Natural killer cell (primary cell): ENCODE measurements at regions not wholly inside any gene's neighbourhood (a gene's known extent, or its start where the extent isn't known, plus 50 kb on each side); places are given as distances from the start of the nearest gene placed in this dataset.

Experiments
- ATAC-seq, 3 donors: fragments of 150-1000 bp in 2 of 3; fragments of 200-7000 bp in 1 of 3; cut with Tn5 transposase; 1 replicate in 1 of 3; 2 replicates in 2 of 3; pipeline ENCODE4 v1.10.0; 2021; ENCODE audit warnings: mild to moderate bottlenecking in 2 of 3, moderate library complexity in 2 of 3
- DNase-seq, 2 donors: peaks; one replicate each; pipeline versions ENCODE4 v3.0.0 to v3.0.0-alpha.2; 2013 to 2021; ENCODE audit warnings: mixed read lengths in 1 of 2
- H3K27ac ChIP-seq: one replicate; pipeline ENCODE4 v1.5.1; 2013; ENCODE audit warnings: mild to moderate bottlenecking, low read length
- H3K27me3 ChIP-seq: one replicate; pipeline ENCODE4 v1.6.1; 2013; ENCODE audit warnings: low read length; ENCODE audit not compliant: control insufficient read depth, insufficient read depth
- H3K36me3 ChIP-seq: one replicate; pipeline ENCODE4 v1.6.1; 2013; ENCODE audit warnings: low read length; ENCODE audit not compliant: control insufficient read depth, insufficient read depth
- H3K4me1 ChIP-seq: one replicate; pipeline ENCODE4 v1.6.1; 2013; ENCODE audit warnings: low read length; ENCODE audit not compliant: control insufficient read depth, insufficient read depth
- H3K4me3 ChIP-seq: one replicate; pipeline ENCODE4 v1.5.1; 2013; ENCODE audit warnings: low read length
- H3K9me3 ChIP-seq: one replicate; pipeline ENCODE4 v1.6.1; 2013; ENCODE audit warnings: low read length; ENCODE audit not compliant: control insufficient read depth, insufficient read depth
- H3K27ac Mint-ChIP-seq, 2 donors: one replicate each; pipeline ENCODE4 v1.8.0; 2022; ENCODE audit warnings: mild to moderate bottlenecking in 2 of 2, mixed read lengths in 2 of 2, moderate library complexity in 1 of 2
- H3K27me3 Mint-ChIP-seq, 2 donors: one replicate each; pipeline ENCODE4 v1.8.0; 2022; ENCODE audit warnings: low read depth in 2 of 2, mixed read lengths in 2 of 2
- H3K36me3 Mint-ChIP-seq: one replicate; pipeline ENCODE4 v1.8.0; 2022; ENCODE audit warnings: mixed read lengths
- H3K4me1 Mint-ChIP-seq, 2 donors: one replicate each; pipeline ENCODE4 v1.8.0; 2022; ENCODE audit warnings: mixed read lengths in 2 of 2
- H3K4me3 Mint-ChIP-seq: one replicate; pipeline ENCODE4 v1.8.0; 2022; ENCODE audit warnings: mild to moderate bottlenecking, moderate library complexity, mixed read lengths
- H3K9me3 Mint-ChIP-seq, 2 donors: one replicate each; pipeline ENCODE4 v1.8.0; 2022; ENCODE audit warnings: mixed read lengths in 2 of 2
- CTCF ChIP-seq: fragments of 200-600 bp; IDR thresholded peaks from one replicate; pipeline ENCODE4 v1.8.0; 2022; ENCODE audit warnings: antibody characterized with exemption
- WGBS: methylation state at CpG from one replicate; pipeline ENCODE4 v1.1.7; 2013; ENCODE audit warnings: missing lambda C conversion rate; ENCODE audit not compliant: insufficient coverage; 5-methylcytosine and 5-hydroxymethylcytosine counted together
- intact Hi-C: fragments of 100-400 bp; cut with micrococcal nuclease; formaldehyde crosslinking; loops from one replicate; pipeline ENCODE4 v1.14.2; 2022

DNA sequence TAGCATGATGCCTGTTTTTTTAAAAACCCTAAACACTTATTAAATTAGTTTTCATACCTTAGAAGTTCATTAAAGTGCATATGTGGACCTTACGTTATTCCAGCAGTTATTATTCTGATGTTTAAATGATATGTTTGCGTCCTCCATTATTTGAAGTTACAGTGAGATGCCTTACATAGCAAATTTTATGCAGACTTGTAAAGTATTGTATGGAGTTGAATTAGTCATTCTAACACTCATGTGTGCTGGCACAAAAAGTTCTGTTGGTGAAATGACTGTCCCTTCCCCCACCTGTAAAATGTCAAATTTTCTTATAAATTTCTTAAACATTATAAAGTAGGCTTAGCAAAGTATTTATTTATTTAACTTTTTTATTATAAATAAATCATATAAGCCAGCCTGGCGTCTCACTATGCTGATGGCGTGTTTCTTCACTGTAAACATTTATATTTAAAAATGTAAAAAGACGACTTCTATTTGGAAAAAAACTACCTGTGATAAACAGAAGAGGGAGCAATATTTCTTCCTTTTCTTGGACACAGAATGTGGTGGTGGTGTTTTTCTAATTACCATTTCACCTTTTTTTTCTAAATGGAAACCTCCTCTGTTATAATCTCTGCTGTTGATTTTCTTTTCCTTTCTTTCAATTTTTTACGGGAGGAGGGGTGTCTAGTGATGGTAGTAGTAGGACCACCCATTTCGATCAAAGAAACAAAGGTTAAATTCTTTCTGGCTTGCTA, 155.4 kb downstream of the RFPL4B start:
- Mint-ChIP-seq H3K4me1 (no peaks in the 10 kb centered on the region), H3K27ac (no peak overlapping the region), H3K27me3 (no peaks in the 10 kb centered on the region), H3K4me3 (no peak overlapping the region), H3K9me3 (peaks cover 2 to 5% of the 10 kb centered on the region in 2 donors), H3K36me3 (no peaks in the 10 kb centered on the region)
- DNase-seq (no peak), ATAC-seq (no peak)
- Histone ChIP-seq H3K4me3 (no peak overlapping the region), H3K27ac (no peak overlapping the region), H3K27me3 (no peaks in the 10 kb centered on the region), H3K4me1 (no peaks in the 10 kb centered on the region), H3K36me3 (no peaks in the 10 kb centered on the region), H3K9me3 (no peaks in the 10 kb centered on the region)
- no peak for TF ChIP-seq CTCF
- intact Hi-C loops: no loop called here
- 100% methylated on average over 1 of the region's 7 CpGs for WGBS

DNA sequence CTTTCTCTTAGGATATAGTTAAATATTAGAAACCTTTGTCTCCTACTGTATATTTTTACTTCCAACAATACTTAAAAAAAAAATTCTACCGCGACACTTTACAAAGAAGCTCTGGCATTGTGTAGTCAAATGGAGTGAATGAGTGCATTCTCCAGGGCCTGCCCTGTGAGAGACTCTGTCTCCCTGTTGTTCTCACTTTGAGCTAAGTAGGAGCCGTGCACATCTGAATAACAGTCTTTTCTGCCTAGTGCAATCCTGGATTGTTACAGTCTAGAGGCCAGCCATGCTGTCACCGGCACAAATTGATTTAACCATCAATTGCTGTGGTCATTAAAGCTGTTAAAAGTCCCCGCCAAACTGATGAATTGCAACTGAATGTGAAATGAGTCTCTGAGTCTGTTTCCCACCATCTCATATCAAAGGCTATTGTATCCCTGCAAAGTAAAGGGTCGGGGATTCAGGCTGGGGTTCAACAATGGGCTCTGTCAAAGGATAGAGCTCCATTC, 156.0 kb downstream of the RFPL4B start:
- ATAC-seq (no peak), DNase-seq (no peak)
- Histone ChIP-seq H3K27ac (no peak overlapping the region), H3K27me3 (no peaks in the 10 kb centered on the region), H3K36me3 (no peaks in the 10 kb centered on the region), H3K4me1 (no peaks in the 10 kb centered on the region), H3K9me3 (no peaks in the 10 kb centered on the region), H3K4me3 (no peak overlapping the region)
- intact Hi-C loops: no loop called here
- no peaks in the 10 kb centered on the region for H3K27me3 Mint-ChIP-seq
- no peak overlapping the region for H3K27ac Mint-ChIP-seq
- H3K9me3 Mint-ChIP-seq: peaks cover 2 to 5% of the 10 kb centered on the region in 2 donors
- H3K4me3 Mint-ChIP-seq: no peak overlapping the region
- H3K4me1 Mint-ChIP-seq: no peaks in the 10 kb centered on the region
- TF ChIP-seq CTCF: no peak
- no peaks in the 10 kb centered on the region for H3K36me3 Mint-ChIP-seq
- WGBS: 89% methylated on average over 6 of the region's 6 CpGs

- no peak for TF ChIP-seq CTCF
- H3K4me1 Mint-ChIP-seq: no peaks in the 10 kb centered on the region
- no peaks in the 10 kb centered on the region for H3K27me3 Mint-ChIP-seq
- intact Hi-C loops: no loop called here
- no peaks in the 10 kb centered on the region for H3K9me3 ChIP-seq
- no peaks in the 10 kb centered on the region for H3K36me3 Mint-ChIP-seq
- H3K27ac Mint-ChIP-seq: no peak overlapping the region
- ATAC-seq (no peak), DNase-seq (no peak)
- no peak overlapping the region for H3K27ac ChIP-seq
- WGBS: 60% methylated on average over 1 of the region's 2 CpGs
- peaks cover 4 to 5% of the 10 kb centered on the region in 2 donors for H3K9me3 Mint-ChIP-seq
- no peak overlapping the region for H3K4me3 ChIP-seq
- no peaks in the 10 kb centered on the region for H3K4me1 ChIP-seq
- H3K36me3 ChIP-seq: no peaks in the 10 kb centered on the region
- H3K27me3 ChIP-seq: no peaks in the 10 kb centered on the region
- H3K4me3 Mint-ChIP-seq: no peak overlapping the region
These were observed 157.5 kb downstream of the RFPL4B start for GRCh38 chr6:112504621-112505020.

- DNase-seq: no peak
- ATAC-seq: no peak
- H3K36me3 ChIP-seq: no peaks in the 10 kb centered on the region
- H3K27me3 Mint-ChIP-seq: no peaks in the 10 kb centered on the region
- no peak overlapping the region for H3K4me3 ChIP-seq
- no peak for TF ChIP-seq CTCF
- no peaks in the 10 kb centered on the region for H3K4me1 Mint-ChIP-seq
- no peak overlapping the region for H3K27ac Mint-ChIP-seq
- peaks cover 15 to 16% of the 10 kb centered on the region in 2 donors for H3K9me3 Mint-ChIP-seq
- intact Hi-C loops: no loop called here
- no peaks in the 10 kb centered on the region for H3K36me3 Mint-ChIP-seq
- H3K27me3 ChIP-seq: no peaks in the 10 kb centered on the region
- no peak overlapping the region for H3K4me3 Mint-ChIP-seq
- WGBS: 100% methylated on average over 1 of the region's 1 CpG
- H3K9me3 ChIP-seq: no peaks in the 10 kb centered on the region
- H3K4me1 ChIP-seq: no peaks in the 10 kb centered on the region
- no peak overlapping the region for H3K27ac ChIP-seq
These were observed 164.3 kb downstream of the RFPL4B start for GRCh38 chr6:112511441-112511840.
